Heart left ventricle (tissue), 16 donors: ENCODE measurements at regions not wholly inside any gene's neighbourhood (a gene's known extent, or its start where the extent isn't known, plus 50 kb on each side); places are given as distances from the start of the nearest gene placed in this dataset.
A peak's percentile ranks its signal among the peaks of the same experiment; 100 is the strongest.

Source experiments
- ATAC-seq, 4 donors: fragments of 200-7000 bp; cut with Tn5 transposase; one replicate each; pipeline ENCODE4 v1.9.1; 2020 to 2022; ENCODE audit warnings: moderate library complexity in 4 of 4, mild to moderate bottlenecking in 3 of 4, moderate number of reproducible peaks in 1 of 4
- DNase-seq, 5 donors: peaks; one replicate each; pipeline ENCODE4 v3.0.0-alpha.2; 2020
- H3K27ac ChIP-seq, 12 donors: fragments of 200-600 bp; sonication (generic) in 4 of 12; one replicate each; pipeline versions ENCODE4 v1.5.0 to v1.8.0; 2016 to 2022; ENCODE audit warnings: mild to moderate bottlenecking in 2 of 12
- H3K27me3 ChIP-seq, 9 donors: fragments of 200-600 bp; sonication (generic) in 2 of 9; one replicate each; pipeline versions ENCODE4 v1.5.1 to v1.8.0; 2016 to 2022; ENCODE audit warnings: mild to moderate bottlenecking in 3 of 9
- H3K36me3 ChIP-seq, 9 donors: fragments of 200-600 bp; sonication (generic) in 2 of 9; one replicate each; pipeline versions ENCODE4 v1.5.0 to v1.8.0; 2018 to 2022; ENCODE audit warnings: mild to moderate bottlenecking in 2 of 9
- H3K4me1 ChIP-seq, 12 donors: fragments of 200-600 bp; sonication (generic) in 4 of 12; one replicate each; pipeline versions ENCODE4 v1.5.0 to v1.8.0; 2016 to 2022; ENCODE audit warnings: mild to moderate bottlenecking in 3 of 12
- H3K4me3 ChIP-seq, 12 donors: fragments of 200-600 bp; sonication (generic) in 4 of 12; one replicate each; pipeline versions ENCODE4 v1.5.0 to v1.8.0; 2017 to 2022; ENCODE audit warnings: mild to moderate bottlenecking in 9 of 12, moderate library complexity in 4 of 12
- H3K9me3 ChIP-seq, 12 donors: fragments of 200-600 bp; sonication (generic) in 4 of 12; one replicate each; pipeline versions ENCODE4 v1.5.0 to v1.8.0; 2016 to 2022; ENCODE audit warnings: mild to moderate bottlenecking in 1 of 12
- POLR2A ChIP-seq, 2 donors: fragments of 450-650 bp; IDR thresholded peaks; one replicate each; pipeline ENCODE4 v1.6.1; 2017; ENCODE audit warnings: antibody characterized with exemption in 2 of 2, mild to moderate bottlenecking in 2 of 2, moderate library complexity in 2 of 2
- WGBS, 4 donors: extraction: QIAGEN DNeasy Blood & Tissue Kit in 2 of 4; methylation state at CpG; one replicate each; pipeline versions ENCODE4 v1.1.5 to v1.1.7; 2013 to 2018; 5-methylcytosine and 5-hydroxymethylcytosine counted together
- intact Hi-C, 10 donors: fragments of 100-400 bp; cut with DNase I; formaldehyde crosslinking; loops; one replicate each; pipeline versions ENCODE4 v1.11.1 to v1.14.2; 2022
- TF ChIP-seq, protein P1 (sequence below), 12 donors: fragments of 200-600 bp; sonication (generic) in 4 of 12; IDR thresholded peaks; one replicate each; pipeline versions ENCODE4 v1.5.0 to v1.8.0; 2018 to 2022; ENCODE audit warnings: antibody characterized with exemption in 12 of 12, mild to moderate bottlenecking in 5 of 12
- donor health status: ischemic (EF 13 %, LVEDD 7.1; RV severe dilation, severe dysfunction).
- donor health status: healthy with polysubstance abuse.
- donor health status: DM: no; HTN: yes; CAD: no.
- donor health status: DM: no; HTN: no; CAD: no.
- donor health status: ischemic (EF 25% LVEDD 6.9; RV normal size, moderate dysfunction).
- donor health status: ischemic (EF 25% LVEDD 5.7; RV mildly dilated, moderate dysfunction).
- donor health status: healthy.
- donor health status: DM: yes; HTN: yes; CAD: no.
- donor health status: ischemic (EF 35%, LVEDD 5.7; RV mildly dilated, moderate dysfunction).
- donor health status: nonischemic (EF 11% LVEDD 7.7; RV severe dilation, severe dysfunction).
- donor health status: DM: yes; HTN: yes; CAD: no.
- donor health status: PGD.
- donor health status: ischemic (EF 29% LVEDD 5.4; RV normal size, mild dysfunction).
- donor health status: nonischemic (EF 23%, LVEDD 6.1; RV moderate dilation, normal function).

DNA sequence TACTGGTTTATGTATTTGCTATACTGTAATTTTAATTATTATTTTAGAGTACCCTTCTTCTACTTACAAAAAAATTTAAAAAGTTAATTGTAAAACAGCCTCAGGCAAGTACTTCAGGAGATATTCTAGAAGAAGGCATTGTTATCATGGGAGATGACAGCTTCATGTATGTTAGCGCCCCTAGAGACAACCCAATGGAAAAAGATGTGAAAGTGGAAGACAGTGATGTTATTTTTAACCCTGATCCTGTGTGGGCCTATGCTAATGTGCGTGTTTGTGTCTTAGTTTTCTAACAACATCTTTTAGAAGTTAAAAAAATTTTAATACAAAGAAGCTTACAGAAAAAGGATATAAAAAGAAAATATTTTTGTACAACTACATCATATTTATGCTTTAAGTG, 205.0 kb downstream of the FAM76B start:
- H3K9me3 ChIP-seq, result no peaks in the 10 kb centered on the region
- no peak overlapping the region for H3K4me3 ChIP-seq
- intact Hi-C loops, result no loop called here
- no peak for DNase-seq
- no peaks in the 10 kb centered on the region for H3K27me3 ChIP-seq
- peaks cover 0 to 2% (median 0%) of the 10 kb centered on the region in 12 donors for H3K4me1 ChIP-seq
- H3K27ac ChIP-seq, result no peak overlapping the region
- H3K36me3 ChIP-seq, result no peaks in the 10 kb centered on the region
- ATAC-seq, result no peak
- WGBS, 4 donors, result 63 to 71% (median 69%) methylated on average over 2 of the region's 2 CpGs
- TF ChIP-seq, protein P1, sequence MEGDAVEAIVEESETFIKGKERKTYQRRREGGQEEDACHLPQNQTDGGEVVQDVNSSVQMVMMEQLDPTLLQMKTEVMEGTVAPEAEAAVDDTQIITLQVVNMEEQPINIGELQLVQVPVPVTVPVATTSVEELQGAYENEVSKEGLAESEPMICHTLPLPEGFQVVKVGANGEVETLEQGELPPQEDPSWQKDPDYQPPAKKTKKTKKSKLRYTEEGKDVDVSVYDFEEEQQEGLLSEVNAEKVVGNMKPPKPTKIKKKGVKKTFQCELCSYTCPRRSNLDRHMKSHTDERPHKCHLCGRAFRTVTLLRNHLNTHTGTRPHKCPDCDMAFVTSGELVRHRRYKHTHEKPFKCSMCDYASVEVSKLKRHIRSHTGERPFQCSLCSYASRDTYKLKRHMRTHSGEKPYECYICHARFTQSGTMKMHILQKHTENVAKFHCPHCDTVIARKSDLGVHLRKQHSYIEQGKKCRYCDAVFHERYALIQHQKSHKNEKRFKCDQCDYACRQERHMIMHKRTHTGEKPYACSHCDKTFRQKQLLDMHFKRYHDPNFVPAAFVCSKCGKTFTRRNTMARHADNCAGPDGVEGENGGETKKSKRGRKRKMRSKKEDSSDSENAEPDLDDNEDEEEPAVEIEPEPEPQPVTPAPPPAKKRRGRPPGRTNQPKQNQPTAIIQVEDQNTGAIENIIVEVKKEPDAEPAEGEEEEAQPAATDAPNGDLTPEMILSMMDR (IDR thresholded peaks at IDR 0.05), result no peak

DNA sequence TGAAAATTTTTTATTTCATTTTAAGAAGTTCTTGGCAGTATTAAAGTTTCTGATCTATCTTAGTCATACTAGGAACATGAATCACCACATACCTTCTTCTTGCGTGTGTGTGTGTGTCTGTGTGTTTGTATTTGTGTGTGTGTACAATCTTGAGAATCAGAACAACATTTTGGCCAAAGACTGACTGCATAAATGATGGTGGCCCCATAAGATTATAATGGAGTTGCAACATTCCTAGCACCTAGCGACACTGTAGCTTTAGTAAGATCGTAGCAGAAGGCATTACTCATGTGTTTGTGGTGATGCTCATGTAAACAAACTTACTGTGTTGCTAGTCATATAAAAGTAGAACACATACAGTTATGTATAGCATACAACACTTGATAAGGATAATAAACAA, 205.4 kb downstream of the FAM76B start:
- H3K4me3 ChIP-seq, result no peak overlapping the region
- no peaks in the 10 kb centered on the region for H3K36me3 ChIP-seq
- H3K27me3 ChIP-seq, result no peaks in the 10 kb centered on the region
- DNase-seq (no peak), ATAC-seq (no peak)
- TF ChIP-seq, protein P1 (IDR thresholded peaks at IDR 0.05), result no peak
- TF ChIP-seq POLR2A (IDR thresholded peaks at IDR 0.05), result no peak
- H3K9me3 ChIP-seq, result no peaks in the 10 kb centered on the region
- peaks cover 0 to 2% (median 0%) of the 10 kb centered on the region in 12 donors for H3K4me1 ChIP-seq
- WGBS, 4 donors, result 86 to 92% (median 91%) methylated on average over 3 of the region's 3 CpGs
- no peak overlapping the region for H3K27ac ChIP-seq
- intact Hi-C loops, result no loop called here

DNA sequence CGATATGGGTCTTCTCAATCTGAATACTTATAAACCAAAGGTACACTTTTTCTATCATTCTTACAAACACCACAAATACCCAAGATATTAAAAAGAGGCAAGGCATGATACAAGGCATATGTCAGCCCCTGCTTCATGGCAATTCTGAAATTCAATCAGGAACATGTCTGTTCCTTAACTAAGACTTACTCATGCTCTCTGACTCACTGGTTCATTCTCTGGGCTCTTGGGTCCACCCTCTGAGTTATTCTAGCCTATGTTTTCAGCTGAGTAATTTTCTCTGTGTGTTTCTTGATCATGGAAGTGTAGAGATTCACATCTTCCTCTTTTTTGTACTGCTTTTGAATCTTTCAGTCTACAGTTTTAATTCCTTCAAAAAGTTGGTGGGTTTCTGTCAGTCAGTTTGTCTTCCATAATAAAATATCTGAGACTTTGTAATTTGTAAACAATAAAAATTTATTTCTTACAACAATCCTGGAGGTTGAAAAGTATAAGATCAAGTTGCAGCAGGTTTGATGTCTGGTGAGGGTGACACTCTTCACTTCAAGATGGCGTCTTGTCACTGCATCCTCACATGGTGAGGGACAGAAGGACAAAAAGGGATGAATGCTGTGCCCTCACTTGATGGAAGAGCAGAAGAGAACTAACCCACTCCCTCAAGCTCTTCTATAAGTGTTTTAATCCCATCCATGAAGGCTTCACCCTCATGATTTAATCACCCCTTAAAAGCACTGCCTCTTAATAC, 211.7 kb downstream of the FAM76B start:
- ATAC-seq, result peak in 2 of 4 donors; percentile 48 to 80
- no peak overlapping the region for H3K27ac ChIP-seq
- H3K27me3 ChIP-seq, result no peaks in the 10 kb centered on the region
- DNase-seq, result no peak
- intact Hi-C loops, result loop anchor here in 3 of 10 donors (2.0 to 10.0 kb wide), 3 partner anchors 127 to 423 kb away; no protein-coding TSS in a partner anchor
- no peaks in the 10 kb centered on the region for H3K9me3 ChIP-seq
- peaks cover 0 to 25% (median 0%) of the 10 kb centered on the region in 12 donors for H3K4me1 ChIP-seq
- WGBS, 4 donors, result 77 to 91% (median 89%) methylated on average over 2 of the region's 2 CpGs
- no peak overlapping the region for H3K4me3 ChIP-seq
- no peak for TF ChIP-seq POLR2A (IDR thresholded peaks at IDR 0.05)
- TF ChIP-seq, protein P1 (IDR thresholded peaks at IDR 0.05), result peak in 3 of 12 donors; percentile 2 to 20 (median 17)
- no peaks in the 10 kb centered on the region for H3K36me3 ChIP-seq

DNA sequence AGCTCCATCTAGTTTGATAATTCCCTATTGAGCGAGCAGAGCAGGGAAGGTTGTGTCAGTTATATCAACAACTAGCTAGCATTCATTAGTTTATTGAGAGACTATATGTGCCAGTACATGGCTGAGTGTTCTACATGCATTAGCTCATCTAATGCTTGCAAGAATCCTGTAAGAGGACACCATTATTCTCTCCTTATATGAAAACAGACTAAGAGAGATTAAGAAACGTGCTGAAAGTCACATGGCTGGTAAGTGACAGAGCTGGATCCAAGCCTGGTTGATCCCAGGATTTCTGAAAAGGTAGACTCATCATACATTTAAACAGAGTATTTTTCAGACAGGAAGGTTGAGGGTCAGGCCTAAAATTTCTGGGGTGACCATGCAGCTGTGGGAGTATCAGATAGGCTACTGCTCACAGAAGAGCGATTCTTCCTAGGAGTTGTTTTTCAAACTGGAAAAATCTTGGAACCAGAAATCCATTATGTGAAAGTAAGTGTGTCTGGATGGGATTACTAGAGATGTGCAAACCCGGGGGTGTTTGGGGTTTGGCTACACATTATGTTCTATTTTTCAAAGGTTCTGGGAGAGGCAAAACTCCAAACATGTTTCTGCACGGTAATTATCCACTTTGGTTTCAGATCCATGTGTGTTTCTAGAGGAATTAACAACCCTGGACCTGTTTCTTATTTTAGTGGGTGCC, 213.3 kb downstream of the FAM76B start:
- intact Hi-C loops, result loop anchor here in 2 of 10 donors (10.0 kb wide), 2 partner anchors 129 to 421 kb away; no protein-coding TSS in a partner anchor
- Histone ChIP-seq H3K27me3 (no peaks in the 10 kb centered on the region), H3K27ac (peak overlapping the region in 4 of 12 donors; percentile 22 to 37 (median 30)), H3K4me1 (peaks cover 0 to 25% (median 0%) of the 10 kb centered on the region in 12 donors), H3K9me3 (no peaks in the 10 kb centered on the region), H3K36me3 (no peaks in the 10 kb centered on the region), H3K4me3 (no peak overlapping the region)
- WGBS, 4 donors, result 59 to 73% (median 65%) methylated on average over 5 of the region's 5 CpGs
- DNase-seq, result no peak
- TF ChIP-seq, protein P1 (IDR thresholded peaks at IDR 0.05), result no peak
- TF ChIP-seq POLR2A (IDR thresholded peaks at IDR 0.05), result no peak
- peak in 1 of 4 donors; percentile 47 for ATAC-seq
